DMS 273 treated with DMSO at 0.1 percent for 48 hours (cell line): ENCODE measurements at regions not wholly inside any gene's neighbourhood (a gene's known extent, or its start where the extent isn't known, plus 50 kb on each side); places are given as distances from the start of the nearest gene placed in this dataset.
"Not testable (repeated sequence)": the region's sequence is repeated elsewhere in the genome, so short reads cannot be mapped to it uniquely, and the experiment has no call there.

Source experiments
- DNase-seq: peaks from one replicate; lab custom pipeline; 2025; lab: John Stamatoyannopoulos, UW

GRCh38 chr7:22066522-22066921 lies 120.8 kb upstream of the CDCA7L start:
- DNase-seq, result no peak

DNA sequence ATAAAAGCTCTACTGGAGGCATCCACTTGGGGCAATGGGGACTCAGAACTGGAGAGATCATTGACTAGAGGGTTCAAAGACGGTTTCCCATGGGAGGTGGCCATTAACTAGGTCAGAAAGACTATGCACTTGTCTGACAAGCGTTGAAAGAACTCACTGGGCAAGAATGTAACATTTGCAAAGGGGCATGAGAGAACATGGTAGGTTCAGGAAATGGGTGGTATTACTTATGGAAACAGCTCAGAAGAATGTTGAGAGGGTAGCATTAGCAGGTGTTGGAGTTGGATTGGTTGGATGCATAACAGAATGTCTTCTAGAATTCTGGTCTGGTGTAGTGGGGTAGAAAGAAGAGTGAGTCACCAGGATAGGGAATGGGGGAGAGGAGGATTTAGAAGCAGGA lies 119.1 kb upstream of the CDCA7L start:
- DNase-seq, result no peak

DNA sequence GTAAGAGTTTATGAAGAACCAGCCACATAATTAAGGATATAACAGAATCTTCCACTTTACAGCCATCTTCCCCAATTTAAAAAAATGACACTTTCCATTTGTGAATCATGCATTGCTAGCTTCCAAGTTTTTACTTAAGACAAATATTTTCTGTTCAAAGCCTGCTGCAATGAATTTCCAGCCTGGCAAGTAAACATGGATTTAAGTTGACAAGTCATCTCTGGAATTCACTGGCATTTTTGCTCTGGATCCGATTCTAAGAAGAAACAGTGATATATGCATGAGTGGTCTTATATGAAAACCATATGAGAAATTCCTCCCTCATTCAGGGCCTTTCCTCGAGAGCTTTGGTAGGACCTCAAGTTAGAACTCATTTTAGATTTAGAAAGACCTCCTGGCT lies 116.1 kb upstream of the CDCA7L start:
- no peak for DNase-seq

DNA sequence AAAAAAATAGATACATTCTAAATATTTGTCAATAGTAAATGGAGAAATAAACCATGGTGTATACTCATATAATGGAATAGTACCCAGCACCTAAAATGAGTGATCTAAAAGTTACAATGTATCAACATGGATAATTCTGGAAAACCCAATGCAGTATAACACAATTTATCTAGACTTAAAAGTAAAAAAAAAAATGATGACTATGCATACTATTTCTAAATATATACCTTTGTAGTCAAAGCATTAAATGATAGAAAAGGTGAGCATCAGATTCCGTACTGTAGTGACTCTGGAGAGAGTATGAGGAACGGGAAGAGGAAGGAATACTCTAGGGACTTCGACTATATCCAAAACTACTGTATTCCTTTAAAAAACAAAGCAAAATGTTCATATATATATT lies 115.2 kb upstream of the CDCA7L start:
- DNase-seq, result no peak

DNA sequence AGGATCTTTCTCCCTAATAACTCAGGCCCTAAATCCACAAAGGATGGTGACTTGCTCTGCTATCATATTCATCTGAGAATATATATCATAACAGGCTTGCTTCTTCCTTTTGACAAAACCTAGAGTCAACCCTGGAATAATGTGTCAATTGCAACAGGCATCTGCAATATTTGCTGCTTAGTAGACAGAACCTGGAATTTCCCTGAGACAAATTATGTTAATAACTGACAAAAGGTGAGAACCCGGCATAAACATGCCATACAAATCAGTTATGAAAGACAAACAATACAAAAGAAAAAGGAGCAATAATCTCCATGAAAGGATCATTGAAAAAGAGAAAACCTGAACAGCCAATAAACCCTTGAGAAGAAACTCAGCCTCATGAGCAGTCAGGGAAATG lies 114.5 kb upstream of the CDCA7L start:
- DNase-seq, result no peak

DNA sequence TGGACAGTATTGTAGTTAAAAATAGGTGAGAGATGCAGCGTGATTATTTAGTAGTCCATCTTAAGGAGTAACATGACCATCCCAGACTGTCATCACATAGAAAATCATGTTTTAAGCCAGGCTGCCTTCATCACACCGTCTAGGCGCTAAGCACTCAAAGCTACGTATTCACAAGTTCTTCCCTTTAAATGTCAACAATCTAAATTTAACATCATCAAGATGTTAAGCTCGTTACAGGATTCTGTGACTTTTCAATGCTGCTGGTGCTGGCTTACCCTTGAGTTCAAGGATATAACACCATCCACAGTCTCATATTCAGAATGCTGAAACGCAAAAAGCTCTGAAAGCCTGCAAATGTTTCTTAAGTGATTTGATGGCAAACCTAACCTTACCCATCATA lies 109.5 kb upstream of the CDCA7L start:
- DNase-seq, result no peak

DNA sequence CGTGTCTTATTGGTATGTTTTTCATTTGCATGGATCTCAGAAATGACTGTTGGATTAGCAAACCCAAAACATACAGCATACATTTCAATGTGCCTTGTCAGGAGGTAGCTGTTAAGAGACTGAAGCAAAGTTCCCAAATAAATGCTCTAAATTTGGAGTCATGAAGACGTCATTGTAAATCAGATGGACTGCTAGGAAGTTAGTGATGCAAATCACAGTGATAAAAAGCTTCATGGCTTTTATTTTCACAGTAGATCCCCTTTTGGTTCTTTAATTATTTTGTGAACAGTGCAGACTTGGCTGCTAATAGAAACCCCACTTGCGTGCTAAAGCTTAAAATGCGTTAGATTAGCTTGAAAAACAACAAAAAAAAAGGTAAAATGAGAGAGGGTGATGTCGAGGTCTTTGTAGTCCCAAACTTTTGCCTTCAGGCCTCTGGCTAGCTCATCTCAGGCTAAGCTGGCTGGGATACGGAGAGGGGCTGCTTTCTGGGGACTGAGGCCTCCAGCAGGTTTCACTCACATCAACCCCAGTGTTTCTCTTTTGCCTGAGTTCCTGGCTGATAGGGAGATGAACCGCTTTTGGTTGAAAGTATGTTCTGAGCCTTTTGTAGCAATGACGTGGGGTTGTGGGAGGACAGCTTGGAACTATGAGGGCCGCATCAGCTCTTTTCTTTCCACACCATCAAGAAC lies 107.1 kb upstream of the CDCA7L start:
- DNase-seq, result no peak

GRCh38 chr7:22051886-22052673 lies 106.4 kb upstream of the CDCA7L start:
- no peak for DNase-seq

GRCh38 chr7:22049766-22050500 lies 104.2 kb upstream of the CDCA7L start:
- no peak for DNase-seq

- no peak for DNase-seq
Observed at GRCh38 chr7:22043367-22043766, 97.7 kb upstream of the CDCA7L start.

GRCh38 chr7:22040923-22041595 lies 95.4 kb upstream of the CDCA7L start:
- no peak for DNase-seq

- no peak for DNase-seq
Observed at GRCh38 chr7:22039670-22040069, 94.0 kb upstream of the CDCA7L start.

DNA sequence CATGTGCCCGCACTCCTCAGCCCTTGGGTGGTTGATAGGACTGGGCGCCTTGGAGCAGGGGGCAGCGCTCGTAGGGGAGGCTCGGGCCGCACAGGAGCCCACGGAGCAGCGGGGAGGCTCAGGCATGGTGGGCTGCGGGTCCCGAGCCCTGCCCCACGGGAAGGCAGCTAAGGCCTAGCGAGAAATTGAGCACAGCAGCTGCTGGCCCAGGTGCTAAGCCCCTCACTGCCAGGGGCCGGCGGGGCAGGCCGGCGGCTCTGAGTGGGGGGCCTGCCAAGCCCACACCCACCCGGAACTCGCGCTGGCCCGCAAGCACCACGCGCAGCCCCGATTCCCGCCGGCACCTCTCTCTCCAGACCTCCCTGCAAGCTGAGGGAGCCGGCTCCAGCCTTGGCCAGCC lies 86.7 kb upstream of the CDCA7L start:
- DNase-seq, result not testable (repeated sequence)

DNA sequence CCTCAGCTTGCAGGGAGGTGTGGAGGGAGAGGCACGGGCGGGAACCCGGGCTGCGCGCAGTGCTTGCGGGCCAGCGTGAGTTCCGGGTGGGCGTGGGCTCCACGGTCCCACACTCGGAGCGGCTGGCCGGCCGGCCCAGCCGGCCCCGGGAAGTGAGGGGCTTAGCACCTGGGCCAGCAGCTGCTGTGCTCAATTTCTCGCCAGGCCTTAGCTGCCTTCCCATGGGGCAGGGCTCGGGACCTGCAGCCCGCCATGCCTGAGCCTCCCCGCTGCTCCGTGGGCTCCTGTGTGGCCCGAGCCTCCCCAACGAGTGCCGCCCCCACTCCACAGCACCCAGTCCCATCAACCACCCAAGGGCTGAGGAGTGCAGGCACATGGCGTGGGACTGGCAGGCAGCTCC lies 83.0 kb upstream of the CDCA7L start:
- not testable (repeated sequence) for DNase-seq

DNA sequence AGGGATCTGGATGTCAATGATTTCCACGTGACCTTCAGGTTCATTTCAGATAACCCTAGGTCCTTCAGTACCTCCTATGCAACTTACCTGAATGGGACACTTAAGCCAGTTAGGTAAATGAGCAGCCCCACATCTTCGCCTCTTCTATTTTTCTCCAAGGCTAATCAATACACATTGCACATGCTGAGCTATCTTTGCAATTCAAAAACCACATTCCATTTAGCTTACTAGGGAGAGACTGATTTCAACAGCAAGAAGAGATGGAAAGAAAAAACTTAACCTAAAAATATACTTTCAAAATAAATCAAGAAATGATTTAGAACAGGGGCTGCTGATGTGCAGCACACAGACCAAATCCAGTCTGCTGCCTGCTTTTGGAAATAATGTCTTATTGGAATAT lies 81.8 kb upstream of the CDCA7L start:
- DNase-seq, result no peak

GRCh38 chr7:22025983-22026382 lies 80.3 kb upstream of the CDCA7L start:
- DNase-seq, result no peak

GRCh38 chr7:22025075-22025474 lies 79.4 kb upstream of the CDCA7L start:
- no peak for DNase-seq

GRCh38 chr7:22019931-22020330 lies 74.2 kb upstream of the CDCA7L start:
- DNase-seq, result no peak

DNA sequence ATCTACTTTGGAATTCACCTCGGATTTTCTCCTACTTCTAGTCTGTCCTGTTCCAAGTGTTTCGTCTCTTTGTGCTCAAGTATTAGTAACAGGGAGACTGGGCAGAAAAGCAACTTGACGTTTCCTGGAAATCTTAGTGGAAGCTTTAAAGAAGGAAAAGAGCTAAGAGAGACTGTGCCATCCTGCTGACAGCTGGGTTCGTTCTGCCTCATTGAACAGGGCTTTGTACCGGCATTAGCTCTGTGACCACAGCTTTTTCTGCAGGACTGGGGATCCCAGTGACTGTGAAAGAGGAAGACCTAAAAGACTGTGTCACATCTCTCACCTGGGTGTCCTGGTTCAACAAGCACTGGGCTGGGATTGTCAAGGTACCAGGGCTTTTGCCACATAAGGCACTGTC lies 70.8 kb upstream of the CDCA7L start:
- DNase-seq, result peak; percentile 85

DNA sequence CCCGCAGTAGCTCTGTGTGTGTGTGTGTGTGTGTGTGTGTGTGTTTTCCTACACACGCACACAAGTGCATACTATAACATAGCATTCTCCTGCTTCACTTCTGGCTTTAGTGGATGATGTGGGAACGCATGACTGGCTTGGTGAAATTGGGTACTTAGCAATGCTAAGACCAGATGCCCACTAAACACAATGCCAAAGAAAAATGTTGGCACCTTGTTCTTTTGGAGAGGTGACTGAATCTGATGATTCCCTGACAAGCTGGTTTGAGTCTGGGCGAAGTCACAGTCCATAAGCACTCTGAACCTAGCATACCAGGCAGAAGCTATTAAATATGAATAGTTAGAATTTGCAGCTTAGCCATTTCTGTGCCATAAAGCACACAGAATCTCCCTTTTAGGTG lies 68.0 kb upstream of the CDCA7L start:
- no peak for DNase-seq

- DNase-seq, result no peak
Observed at GRCh38 chr7:22008683-22009082, 63.0 kb upstream of the CDCA7L start.

- no peak for DNase-seq
Observed at GRCh38 chr7:22008087-22008486, 62.4 kb upstream of the CDCA7L start.
